GM23338 (cell line): ENCODE measurements at regions not wholly inside any gene's neighbourhood (a gene's known extent, or its start where the extent isn't known, plus 50 kb on each side); places are given as distances from the start of the nearest gene placed in this dataset.
A peak's percentile ranks its signal among the peaks of the same experiment; 100 is the strongest.

ENCODE experiments used
- ATAC-seq: fragments of 200-7000 bp; cut with Tn5 transposase; 3 replicates; pipeline ENCODE4 v1.9.1; 2020
- DNase-seq: peaks from one replicate; pipeline ENCODE4 v3.0.0-alpha.2; 2015; ENCODE audit warnings: low spot score
- H2AFZ ChIP-seq: fragments of 200-600 bp; sonication (generic); 2 replicates; pipeline ENCODE4 v1.8.0; 2016; ENCODE audit warnings: antibody characterized with exemption, mild to moderate bottlenecking, moderate library complexity
- H3F3A ChIP-seq: fragments of 200-600 bp; sonication (generic); replicated peaks from 2 replicates; pipeline ENCODE4 v1.8.0; 2017; ENCODE audit warnings: antibody characterized with exemption, mixed run types, low read depth
- H3K27ac ChIP-seq: fragments of 200-600 bp; sonication (generic); 2 replicates; pipeline ENCODE4 v1.6.1; 2016; ENCODE audit warnings: low read depth
- H3K27me3 ChIP-seq: fragments of 200-600 bp; sonication (generic); 2 replicates; pipeline ENCODE4 v1.8.0; 2016; ENCODE audit warnings: mild to moderate bottlenecking, mixed run types, moderate library complexity; ENCODE audit not compliant: insufficient read depth
- H3K36me3 ChIP-seq: fragments of 200-600 bp; sonication (generic); 2 replicates; pipeline ENCODE4 v1.8.0; 2016; ENCODE audit warnings: mild to moderate bottlenecking; ENCODE audit not compliant: insufficient read depth
- H3K4me1 ChIP-seq: fragments of 200-600 bp; sonication (generic); 2 replicates; pipeline ENCODE4 v1.8.0; 2016; ENCODE audit warnings: mild to moderate bottlenecking, moderate library complexity; ENCODE audit not compliant: insufficient read depth
- H3K4me2 ChIP-seq: fragments of 200-600 bp; sonication (generic); 2 replicates; pipeline ENCODE4 v1.7.1; 2017; ENCODE audit warnings: mixed run types
- H3K4me3 ChIP-seq: fragments of 200-600 bp; sonication (generic); 2 replicates; pipeline ENCODE4 v1.6.1; 2016; ENCODE audit warnings: mixed run types
- H3K79me2 ChIP-seq: fragments of 200-600 bp; sonication (generic); replicated peaks from 2 replicates; pipeline ENCODE4 v1.8.0; 2017; ENCODE audit warnings: mild to moderate bottlenecking; ENCODE audit not compliant: insufficient read depth
- H3K9me2 ChIP-seq: fragments of 200-600 bp; sonication (generic); 2 replicates; pipeline ENCODE4 v1.8.0; 2017; ENCODE audit not compliant: insufficient read depth
- H4K20me1 ChIP-seq: fragments of 200-600 bp; sonication (generic); replicated peaks from 2 replicates; pipeline ENCODE4 v1.8.0; 2017; ENCODE audit warnings: mild to moderate bottlenecking; ENCODE audit not compliant: insufficient read depth
- H3K27ac Mint-ChIP-seq: 2 replicates; pipeline ENCODE4 v1.8.0; 2020; ENCODE audit warnings: inconsistent platforms, mild to moderate bottlenecking, moderate library complexity, mixed read lengths
- H3K27me3 Mint-ChIP-seq: 3 replicates; pipeline ENCODE4 v1.8.0; 2022; ENCODE audit warnings: low read depth, mild to moderate bottlenecking, moderate library complexity, mixed read lengths, inconsistent platforms; ENCODE audit not compliant: insufficient read depth, poor library complexity
- H3K36me3 Mint-ChIP-seq: 3 replicates; pipeline ENCODE4 v1.8.0; 2021; ENCODE audit warnings: low read depth, mild to moderate bottlenecking, inconsistent platforms, moderate library complexity, mixed read lengths
- H3K4me1 Mint-ChIP-seq: 3 replicates; pipeline ENCODE4 v1.8.0; 2020; ENCODE audit warnings: mild to moderate bottlenecking, inconsistent platforms, mixed read lengths
- H3K4me3 Mint-ChIP-seq: 3 replicates; pipeline ENCODE4 v1.8.0; 2021; ENCODE audit warnings: moderate library complexity, mild to moderate bottlenecking, inconsistent platforms, mixed read lengths
- H3K9me3 Mint-ChIP-seq: 3 replicates; pipeline ENCODE4 v1.8.0; 2020; ENCODE audit warnings: moderate library complexity, mild to moderate bottlenecking, inconsistent platforms, mixed read lengths
- CREB1 ChIP-seq: fragments of 250-450 bp; sonication (Bioruptor Pico); IDR thresholded peaks from 2 replicates; pipeline ENCODE4 v1.5.0; 2020; ENCODE audit warnings: low read depth, mild to moderate bottlenecking, moderate library complexity
- EZH2 ChIP-seq: fragments of 200-600 bp; sonication (generic); IDR thresholded peaks from one replicate; pipeline ENCODE4 v1.8.0; 2017; ENCODE audit warnings: antibody characterized with exemption, mild to moderate bottlenecking, low read depth; ENCODE audit not compliant: unreplicated experiment
- EZH2phosphoT487 ChIP-seq: fragments of 200-600 bp; sonication (generic); IDR thresholded peaks from one replicate; pipeline ENCODE4 v1.8.1; 2018; ENCODE audit warnings: antibody characterized with exemption; ENCODE audit not compliant: unreplicated experiment
- JUNB ChIP-seq: IDR thresholded peaks from one replicate; pipeline ENCODE4 v1.6.1; 2016; ENCODE audit warnings: antibody characterized with exemption; ENCODE audit not compliant: unreplicated experiment
- NANOG ChIP-seq: IDR thresholded peaks from 2 replicates; pipeline ENCODE4 v1.6.1; 2016; ENCODE audit warnings: antibody characterized with exemption, borderline replicate concordance
- POLR2AphosphoS5 ChIP-seq: IDR thresholded peaks from 2 replicates; pipeline ENCODE4 v1.6.1; 2016; ENCODE audit warnings: antibody characterized with exemption, low read depth
- STAT1 ChIP-seq: IDR thresholded peaks from one replicate; pipeline ENCODE4 v1.6.1; 2016; ENCODE audit warnings: antibody characterized with exemption; ENCODE audit not compliant: unreplicated experiment
- ZNF114 ChIP-seq: fragments of 250-450 bp; sonication (Bioruptor Pico); IDR thresholded peaks from 2 replicates; pipeline ENCODE4 v1.5.0; 2020; ENCODE audit warnings: mild to moderate bottlenecking, moderate library complexity
- ZNF331 ChIP-seq: fragments of 250-450 bp; sonication (Bioruptor Pico); IDR thresholded peaks from 2 replicates; pipeline ENCODE4 v1.5.0; 2020; ENCODE audit warnings: low read depth, mild to moderate bottlenecking, moderate library complexity
- TF ChIP-seq, protein P1 (sequence below), 2 experiments: fragments of 200-600 bp in 1 of 2; sonication (generic) in 1 of 2; conservative IDR thresholded peaks; 2 replicates each; pipeline versions ENCODE4 v1.5.1 to v1.6.1; 2016 to 2017; ENCODE audit warnings: antibody characterized with exemption in 2 of 2, low read depth in 2 of 2, mild to moderate bottlenecking in 2 of 2, moderate library complexity in 1 of 2
- TF ChIP-seq, protein P2 (sequence below): IDR thresholded peaks from 2 replicates; pipeline ENCODE4 v1.6.1; 2016; ENCODE audit warnings: antibody characterized with exemption
- TF ChIP-seq, protein P3 (sequence below): IDR thresholded peaks from one replicate; pipeline ENCODE4 v1.6.1; 2018; ENCODE audit warnings: antibody characterized with exemption; ENCODE audit not compliant: unreplicated experiment
- TF ChIP-seq, protein P4 (sequence below): fragments of 250-450 bp; sonication (Bioruptor Pico); IDR thresholded peaks from 2 replicates; pipeline ENCODE4 v1.5.0; 2020; ENCODE audit warnings: mild to moderate bottlenecking, moderate library complexity

DNA sequence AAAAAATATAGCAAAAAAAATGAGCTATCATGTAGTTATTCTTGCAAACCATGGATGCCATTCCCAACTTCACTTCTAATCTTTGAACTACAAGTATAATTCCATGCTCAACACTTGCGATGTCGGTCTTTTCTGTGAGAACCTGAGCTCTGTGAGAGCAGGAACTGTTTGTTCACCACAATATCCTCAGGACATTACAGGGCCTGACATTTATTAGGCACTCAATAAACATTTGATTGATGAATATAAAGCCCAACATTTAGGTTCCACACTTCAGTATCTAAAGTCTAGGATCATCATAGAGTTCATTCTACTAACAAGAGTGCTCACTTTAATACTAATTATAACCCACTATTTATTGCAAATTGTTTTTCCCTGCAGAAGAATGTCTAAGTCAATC is 211.6 kb upstream of the FAM241A start:
- Mint-ChIP-seq H3K4me3 (no peak overlapping the region), H3K9me3 (no peaks in the 10 kb centered on the region), H3K27me3 (no peaks in the 10 kb centered on the region), H3K27ac (no peak overlapping the region), H3K4me1 (peaks cover 14% of the 10 kb centered on the region), H3K36me3 (no peaks in the 10 kb centered on the region)
- H3K27ac ChIP-seq, result no peak overlapping the region
- peaks cover 10% of the 10 kb centered on the region; the same call in 1 of the 2 replicates for H3K4me1 ChIP-seq
- DNase-seq, result no peak
- no peaks in the 10 kb centered on the region for H3K36me3 ChIP-seq
- H3F3A ChIP-seq, result no peaks in the 10 kb centered on the region
- ATAC-seq, result no peak
- H3K27me3 ChIP-seq, result no peaks in the 10 kb centered on the region
- 0 out of 2 replicates have a peak overlapping the region, but pooled peaks have one; percentile 9 for H3K4me2 ChIP-seq
- no peaks in the 10 kb centered on the region for H3K9me2 ChIP-seq
- no peak for TF ChIP-seq POLR2AphosphoS5
- TF ChIP-seq JUNB, result no peak
- TF ChIP-seq ZNF114 (CRISPR knock-in tag), result no peak
- TF ChIP-seq, protein P1, sequence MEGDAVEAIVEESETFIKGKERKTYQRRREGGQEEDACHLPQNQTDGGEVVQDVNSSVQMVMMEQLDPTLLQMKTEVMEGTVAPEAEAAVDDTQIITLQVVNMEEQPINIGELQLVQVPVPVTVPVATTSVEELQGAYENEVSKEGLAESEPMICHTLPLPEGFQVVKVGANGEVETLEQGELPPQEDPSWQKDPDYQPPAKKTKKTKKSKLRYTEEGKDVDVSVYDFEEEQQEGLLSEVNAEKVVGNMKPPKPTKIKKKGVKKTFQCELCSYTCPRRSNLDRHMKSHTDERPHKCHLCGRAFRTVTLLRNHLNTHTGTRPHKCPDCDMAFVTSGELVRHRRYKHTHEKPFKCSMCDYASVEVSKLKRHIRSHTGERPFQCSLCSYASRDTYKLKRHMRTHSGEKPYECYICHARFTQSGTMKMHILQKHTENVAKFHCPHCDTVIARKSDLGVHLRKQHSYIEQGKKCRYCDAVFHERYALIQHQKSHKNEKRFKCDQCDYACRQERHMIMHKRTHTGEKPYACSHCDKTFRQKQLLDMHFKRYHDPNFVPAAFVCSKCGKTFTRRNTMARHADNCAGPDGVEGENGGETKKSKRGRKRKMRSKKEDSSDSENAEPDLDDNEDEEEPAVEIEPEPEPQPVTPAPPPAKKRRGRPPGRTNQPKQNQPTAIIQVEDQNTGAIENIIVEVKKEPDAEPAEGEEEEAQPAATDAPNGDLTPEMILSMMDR (conservative IDR thresholded peaks at IDR 0.05; ENCODE audit: low read depth in 2 of 2), result no peak
- no peak for TF ChIP-seq EZH2
- TF ChIP-seq CREB1 (CRISPR knock-in tag), result no peak
- TF ChIP-seq STAT1, result no peak
- no peak for TF ChIP-seq EZH2phosphoT487
- no peak for TF ChIP-seq ZNF331 (CRISPR knock-in tag)
- TF ChIP-seq, protein P2, sequence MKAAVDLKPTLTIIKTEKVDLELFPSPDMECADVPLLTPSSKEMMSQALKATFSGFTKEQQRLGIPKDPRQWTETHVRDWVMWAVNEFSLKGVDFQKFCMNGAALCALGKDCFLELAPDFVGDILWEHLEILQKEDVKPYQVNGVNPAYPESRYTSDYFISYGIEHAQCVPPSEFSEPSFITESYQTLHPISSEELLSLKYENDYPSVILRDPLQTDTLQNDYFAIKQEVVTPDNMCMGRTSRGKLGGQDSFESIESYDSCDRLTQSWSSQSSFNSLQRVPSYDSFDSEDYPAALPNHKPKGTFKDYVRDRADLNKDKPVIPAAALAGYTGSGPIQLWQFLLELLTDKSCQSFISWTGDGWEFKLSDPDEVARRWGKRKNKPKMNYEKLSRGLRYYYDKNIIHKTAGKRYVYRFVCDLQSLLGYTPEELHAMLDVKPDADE, result no peak
- TF ChIP-seq, protein P3, sequence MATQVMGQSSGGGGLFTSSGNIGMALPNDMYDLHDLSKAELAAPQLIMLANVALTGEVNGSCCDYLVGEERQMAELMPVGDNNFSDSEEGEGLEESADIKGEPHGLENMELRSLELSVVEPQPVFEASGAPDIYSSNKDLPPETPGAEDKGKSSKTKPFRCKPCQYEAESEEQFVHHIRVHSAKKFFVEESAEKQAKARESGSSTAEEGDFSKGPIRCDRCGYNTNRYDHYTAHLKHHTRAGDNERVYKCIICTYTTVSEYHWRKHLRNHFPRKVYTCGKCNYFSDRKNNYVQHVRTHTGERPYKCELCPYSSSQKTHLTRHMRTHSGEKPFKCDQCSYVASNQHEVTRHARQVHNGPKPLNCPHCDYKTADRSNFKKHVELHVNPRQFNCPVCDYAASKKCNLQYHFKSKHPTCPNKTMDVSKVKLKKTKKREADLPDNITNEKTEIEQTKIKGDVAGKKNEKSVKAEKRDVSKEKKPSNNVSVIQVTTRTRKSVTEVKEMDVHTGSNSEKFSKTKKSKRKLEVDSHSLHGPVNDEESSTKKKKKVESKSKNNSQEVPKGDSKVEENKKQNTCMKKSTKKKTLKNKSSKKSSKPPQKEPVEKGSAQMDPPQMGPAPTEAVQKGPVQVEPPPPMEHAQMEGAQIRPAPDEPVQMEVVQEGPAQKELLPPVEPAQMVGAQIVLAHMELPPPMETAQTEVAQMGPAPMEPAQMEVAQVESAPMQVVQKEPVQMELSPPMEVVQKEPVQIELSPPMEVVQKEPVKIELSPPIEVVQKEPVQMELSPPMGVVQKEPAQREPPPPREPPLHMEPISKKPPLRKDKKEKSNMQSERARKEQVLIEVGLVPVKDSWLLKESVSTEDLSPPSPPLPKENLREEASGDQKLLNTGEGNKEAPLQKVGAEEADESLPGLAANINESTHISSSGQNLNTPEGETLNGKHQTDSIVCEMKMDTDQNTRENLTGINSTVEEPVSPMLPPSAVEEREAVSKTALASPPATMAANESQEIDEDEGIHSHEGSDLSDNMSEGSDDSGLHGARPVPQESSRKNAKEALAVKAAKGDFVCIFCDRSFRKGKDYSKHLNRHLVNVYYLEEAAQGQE, result no peak
- no peak for TF ChIP-seq NANOG
- TF ChIP-seq, protein P4, sequence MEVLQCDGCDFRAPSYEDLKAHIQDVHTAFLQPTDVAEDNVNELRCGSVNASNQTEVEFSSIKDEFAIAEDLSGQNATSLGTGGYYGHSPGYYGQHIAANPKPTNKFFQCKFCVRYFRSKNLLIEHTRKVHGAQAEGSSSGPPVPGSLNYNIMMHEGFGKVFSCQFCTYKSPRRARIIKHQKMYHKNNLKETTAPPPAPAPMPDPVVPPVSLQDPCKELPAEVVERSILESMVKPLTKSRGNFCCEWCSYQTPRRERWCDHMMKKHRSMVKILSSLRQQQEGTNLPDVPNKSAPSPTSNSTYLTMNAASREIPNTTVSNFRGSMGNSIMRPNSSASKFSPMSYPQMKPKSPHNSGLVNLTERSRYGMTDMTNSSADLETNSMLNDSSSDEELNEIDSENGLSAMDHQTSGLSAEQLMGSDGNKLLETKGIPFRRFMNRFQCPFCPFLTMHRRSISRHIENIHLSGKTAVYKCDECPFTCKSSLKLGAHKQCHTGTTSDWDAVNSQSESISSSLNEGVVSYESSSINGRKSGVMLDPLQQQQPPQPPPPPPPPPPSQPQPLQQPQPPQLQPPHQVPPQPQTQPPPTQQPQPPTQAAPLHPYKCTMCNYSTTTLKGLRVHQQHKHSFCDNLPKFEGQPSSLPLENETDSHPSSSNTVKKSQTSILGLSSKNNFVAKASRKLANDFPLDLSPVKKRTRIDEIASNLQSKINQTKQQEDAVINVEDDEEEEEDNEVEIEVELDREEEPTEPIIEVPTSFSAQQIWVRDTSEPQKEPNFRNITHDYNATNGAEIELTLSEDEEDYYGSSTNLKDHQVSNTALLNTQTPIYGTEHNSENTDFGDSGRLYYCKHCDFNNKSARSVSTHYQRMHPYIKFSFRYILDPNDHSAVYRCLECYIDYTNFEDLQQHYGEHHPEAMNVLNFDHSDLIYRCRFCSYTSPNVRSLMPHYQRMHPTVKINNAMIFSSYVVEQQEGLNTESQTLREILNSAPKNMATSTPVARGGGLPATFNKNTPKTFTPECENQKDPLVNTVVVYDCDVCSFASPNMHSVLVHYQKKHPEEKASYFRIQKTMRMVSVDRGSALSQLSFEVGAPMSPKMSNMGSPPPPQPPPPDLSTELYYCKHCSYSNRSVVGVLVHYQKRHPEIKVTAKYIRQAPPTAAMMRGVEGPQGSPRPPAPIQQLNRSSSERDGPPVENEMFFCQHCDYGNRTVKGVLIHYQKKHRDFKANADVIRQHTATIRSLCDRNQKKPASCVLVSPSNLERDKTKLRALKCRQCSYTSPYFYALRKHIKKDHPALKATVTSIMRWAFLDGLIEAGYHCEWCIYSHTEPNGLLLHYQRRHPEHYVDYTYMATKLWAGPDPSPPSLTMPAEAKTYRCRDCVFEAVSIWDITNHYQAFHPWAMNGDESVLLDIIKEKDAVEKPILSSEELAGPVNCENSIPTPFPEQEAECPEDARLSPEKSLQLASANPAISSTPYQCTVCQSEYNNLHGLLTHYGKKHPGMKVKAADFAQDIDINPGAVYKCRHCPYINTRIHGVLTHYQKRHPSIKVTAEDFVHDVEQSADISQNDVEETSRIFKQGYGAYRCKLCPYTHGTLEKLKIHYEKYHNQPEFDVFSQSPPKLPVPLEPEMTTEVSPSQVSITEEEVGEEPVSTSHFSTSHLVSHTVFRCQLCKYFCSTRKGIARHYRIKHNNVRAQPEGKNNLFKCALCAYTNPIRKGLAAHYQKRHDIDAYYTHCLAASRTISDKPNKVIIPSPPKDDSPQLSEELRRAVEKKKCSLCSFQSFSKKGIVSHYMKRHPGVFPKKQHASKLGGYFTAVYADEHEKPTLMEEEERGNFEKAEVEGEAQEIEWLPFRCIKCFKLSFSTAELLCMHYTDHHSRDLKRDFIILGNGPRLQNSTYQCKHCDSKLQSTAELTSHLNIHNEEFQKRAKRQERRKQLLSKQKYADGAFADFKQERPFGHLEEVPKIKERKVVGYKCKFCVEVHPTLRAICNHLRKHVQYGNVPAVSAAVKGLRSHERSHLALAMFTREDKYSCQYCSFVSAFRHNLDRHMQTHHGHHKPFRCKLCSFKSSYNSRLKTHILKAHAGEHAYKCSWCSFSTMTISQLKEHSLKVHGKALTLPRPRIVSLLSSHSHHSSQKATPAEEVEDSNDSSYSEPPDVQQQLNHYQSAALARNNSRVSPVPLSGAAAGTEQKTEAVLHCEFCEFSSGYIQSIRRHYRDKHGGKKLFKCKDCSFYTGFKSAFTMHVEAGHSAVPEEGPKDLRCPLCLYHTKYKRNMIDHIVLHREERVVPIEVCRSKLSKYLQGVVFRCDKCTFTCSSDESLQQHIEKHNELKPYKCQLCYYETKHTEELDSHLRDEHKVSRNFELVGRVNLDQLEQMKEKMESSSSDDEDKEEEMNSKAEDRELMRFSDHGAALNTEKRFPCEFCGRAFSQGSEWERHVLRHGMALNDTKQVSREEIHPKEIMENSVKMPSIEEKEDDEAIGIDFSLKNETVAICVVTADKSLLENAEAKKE, result no peak
- H3K79me2 ChIP-seq, result no peaks in the 10 kb centered on the region
- H2AFZ ChIP-seq, result no peak overlapping the region
- H3K4me3 ChIP-seq, result no peak overlapping the region
- no peaks in the 10 kb centered on the region for H4K20me1 ChIP-seq
